OCI-LY3 (cell line): ENCODE measurements at regions not wholly inside any gene's neighbourhood (a gene's known extent, or its start where the extent isn't known, plus 50 kb on each side); places are given as distances from the start of the nearest gene placed in this dataset.

Experiments used
- EZH2phosphoT487 ChIP-seq: fragments of 200-600 bp; shearing (Covaris generic); IDR thresholded peaks from 2 replicates; pipeline ENCODE4 v1.6.1; 2018; ENCODE audit warnings: antibody characterized with exemption, mixed run types, low read depth
- TF ChIP-seq, protein P1 (sequence below): fragments of 200-600, 300-600 bp; sonication (generic); IDR thresholded peaks from 2 replicates; pipeline ENCODE4 v1.5.1; 2014; ENCODE audit warnings: antibody characterized with exemption, low read length, low read depth

DNA sequence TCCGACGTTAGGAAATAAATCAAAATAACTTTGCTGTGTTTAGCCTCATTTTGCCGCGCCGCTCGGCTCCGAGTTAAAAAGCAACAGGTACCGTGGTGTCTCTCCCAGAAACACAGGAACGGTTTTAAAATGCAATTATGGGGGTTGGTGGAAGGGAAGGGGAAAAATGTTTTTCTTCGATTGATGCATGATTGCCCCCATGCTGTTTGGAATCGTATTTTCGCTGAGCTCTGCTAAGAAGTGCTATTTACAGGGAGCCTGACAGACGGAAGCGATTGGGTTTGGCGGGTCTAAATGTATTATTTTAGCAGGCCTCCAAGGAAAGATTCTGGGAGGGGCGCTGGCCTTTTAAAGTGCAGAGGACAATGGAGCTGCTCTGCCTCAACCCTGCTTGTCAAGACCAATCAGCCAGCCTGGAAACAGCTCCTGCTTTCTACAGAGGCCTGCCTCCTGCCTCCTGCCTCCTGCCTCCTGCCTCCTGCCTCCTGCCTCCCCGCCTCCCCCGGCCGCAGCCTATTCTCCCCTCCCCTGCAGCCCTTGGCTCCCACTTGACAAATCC is 156.7 kb upstream of the TLE3 start:
- TF ChIP-seq, protein P1, sequence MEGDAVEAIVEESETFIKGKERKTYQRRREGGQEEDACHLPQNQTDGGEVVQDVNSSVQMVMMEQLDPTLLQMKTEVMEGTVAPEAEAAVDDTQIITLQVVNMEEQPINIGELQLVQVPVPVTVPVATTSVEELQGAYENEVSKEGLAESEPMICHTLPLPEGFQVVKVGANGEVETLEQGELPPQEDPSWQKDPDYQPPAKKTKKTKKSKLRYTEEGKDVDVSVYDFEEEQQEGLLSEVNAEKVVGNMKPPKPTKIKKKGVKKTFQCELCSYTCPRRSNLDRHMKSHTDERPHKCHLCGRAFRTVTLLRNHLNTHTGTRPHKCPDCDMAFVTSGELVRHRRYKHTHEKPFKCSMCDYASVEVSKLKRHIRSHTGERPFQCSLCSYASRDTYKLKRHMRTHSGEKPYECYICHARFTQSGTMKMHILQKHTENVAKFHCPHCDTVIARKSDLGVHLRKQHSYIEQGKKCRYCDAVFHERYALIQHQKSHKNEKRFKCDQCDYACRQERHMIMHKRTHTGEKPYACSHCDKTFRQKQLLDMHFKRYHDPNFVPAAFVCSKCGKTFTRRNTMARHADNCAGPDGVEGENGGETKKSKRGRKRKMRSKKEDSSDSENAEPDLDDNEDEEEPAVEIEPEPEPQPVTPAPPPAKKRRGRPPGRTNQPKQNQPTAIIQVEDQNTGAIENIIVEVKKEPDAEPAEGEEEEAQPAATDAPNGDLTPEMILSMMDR = no peak
- TF ChIP-seq EZH2phosphoT487 = no peak
